ENCODE measurements at regions not wholly inside any gene's neighbourhood (a gene's known extent, or its start where the extent isn't known, plus 50 kb on each side); places are given as distances from the start of the nearest gene placed in this dataset.

- Histone ChIP-seq H3K79me2 (ENCODE audit: insufficient read depth, low read length) (no peaks in the 10 kb centered on the region), H3K9ac (ENCODE audit: low read depth, low read length) (no peak overlapping the region), H3K27ac (ENCODE audit: low read length) (no peak overlapping the region), H3K27me3 (ENCODE audit: insufficient read depth, low read length, poor library complexity) (no peaks in the 10 kb centered on the region), H3K9me3 (ENCODE audit: insufficient read depth, low read length, severe bottlenecking) (no peaks in the 10 kb centered on the region), H4K20me1 (ENCODE audit: insufficient read depth, low read length) (0 out of 2 replicates have a peak, but pooled peaks cover 6% of the 10 kb centered on the region), H3K4me3 (ENCODE audit: low read depth in 1 of 2, low read length in 2 of 2) (no peak overlapping the region), H3K36me3 (ENCODE audit: insufficient read depth, low read length) (no peaks in the 10 kb centered on the region), H2AFZ (ENCODE audit: low read depth, low read length) (no peak overlapping the region), H3K4me1 (ENCODE audit: insufficient read depth, low read length) (no peaks in the 10 kb centered on the region), H3K4me2 (ENCODE audit: insufficient read depth, low read length) (no peak overlapping the region)
- no peak for TF ChIP-seq EZH2 (IDR thresholded peaks at IDR 0.05; ENCODE audit: borderline replicate concordance, low read depth, low read length, severe bottlenecking)
- TF ChIP-seq CTCF (IDR thresholded peaks at IDR 0.05; ENCODE audit: borderline replicate concordance, extremely low read depth, low read length, poor library complexity, severe bottlenecking): no peak
- DNase-seq: no peak
- ATAC-seq (ENCODE audit: insufficient read depth, low read depth): no peak
These were observed 169.9 kb downstream of the CTTN start for GRCh38 chr11:70568035-70568813.

- 0 out of 2 replicates have a peak, but pooled peaks cover 6% of the 10 kb centered on the region for H4K20me1 ChIP-seq (ENCODE audit: insufficient read depth, low read length)
- no peak overlapping the region for H3K27ac ChIP-seq (ENCODE audit: low read length)
- no peaks in the 10 kb centered on the region for H3K9me3 ChIP-seq (ENCODE audit: insufficient read depth, low read length, severe bottlenecking)
- H3K36me3 ChIP-seq (ENCODE audit: insufficient read depth, low read length): no peaks in the 10 kb centered on the region
- DNase-seq: no peak
- H3K79me2 ChIP-seq (ENCODE audit: insufficient read depth, low read length): no peaks in the 10 kb centered on the region
- no peak for ATAC-seq (ENCODE audit: insufficient read depth, low read depth)
- no peaks in the 10 kb centered on the region for H3K27me3 ChIP-seq (ENCODE audit: insufficient read depth, low read length, poor library complexity)
- H2AFZ ChIP-seq (ENCODE audit: low read depth, low read length): no peak overlapping the region
- TF ChIP-seq CTCF (IDR thresholded peaks at IDR 0.05; ENCODE audit: borderline replicate concordance, extremely low read depth, low read length, poor library complexity, severe bottlenecking) (no peak), EZH2 (IDR thresholded peaks at IDR 0.05; ENCODE audit: borderline replicate concordance, low read depth, low read length, severe bottlenecking) (no peak)
- no peak overlapping the region for H3K4me3 ChIP-seq (ENCODE audit: low read depth in 1 of 2, low read length in 2 of 2)
- no peak overlapping the region for H3K4me2 ChIP-seq (ENCODE audit: insufficient read depth, low read length)
- H3K4me1 ChIP-seq (ENCODE audit: insufficient read depth, low read length): no peaks in the 10 kb centered on the region
- no peak overlapping the region for H3K9ac ChIP-seq (ENCODE audit: low read depth, low read length)
These were observed 170.7 kb downstream of the CTTN start for GRCh38 chr11:70568814-70569617.

- Histone ChIP-seq H3K27me3 (ENCODE audit: insufficient read depth, low read length, poor library complexity) (no peaks in the 10 kb centered on the region), H4K20me1 (ENCODE audit: insufficient read depth, low read length) (0 out of 2 replicates have a peak, but pooled peaks cover 6% of the 10 kb centered on the region), H3K4me2 (ENCODE audit: insufficient read depth, low read length) (no peak overlapping the region), H3K4me3 (ENCODE audit: low read depth in 1 of 2, low read length in 2 of 2) (no peak overlapping the region), H3K4me1 (ENCODE audit: insufficient read depth, low read length) (no peaks in the 10 kb centered on the region), H3K36me3 (ENCODE audit: insufficient read depth, low read length) (no peaks in the 10 kb centered on the region), H3K27ac (ENCODE audit: low read length) (no peak overlapping the region), H3K9me3 (ENCODE audit: insufficient read depth, low read length, severe bottlenecking) (no peaks in the 10 kb centered on the region), H2AFZ (ENCODE audit: low read depth, low read length) (no peak overlapping the region), H3K9ac (ENCODE audit: low read depth, low read length) (no peak overlapping the region), H3K79me2 (ENCODE audit: insufficient read depth, low read length) (no peaks in the 10 kb centered on the region)
- TF ChIP-seq EZH2 (IDR thresholded peaks at IDR 0.05; ENCODE audit: borderline replicate concordance, low read depth, low read length, severe bottlenecking): no peak
- no peak for TF ChIP-seq CTCF (IDR thresholded peaks at IDR 0.05; ENCODE audit: borderline replicate concordance, extremely low read depth, low read length, poor library complexity, severe bottlenecking)
- DNase-seq (no peak), ATAC-seq (ENCODE audit: insufficient read depth, low read depth) (no peak)
These were observed 171.2 kb downstream of the CTTN start for GRCh38 chr11:70569618-70569890.
